ENCODE measurements at regions not wholly inside any gene's neighbourhood (a gene's known extent, or its start where the extent isn't known, plus 50 kb on each side); places are given as distances from the start of the nearest gene placed in this dataset.

GRCh38 chr10:3391657-3392056 lies 219.1 kb upstream of the PITRM1 start:
- TF ChIP-seq CTCF (IDR thresholded peaks at IDR 0.05) (no peak), ZFX (IDR thresholded peaks at IDR 0.05; ENCODE audit: borderline replicate concordance) (no peak)

Data from 22Rv1 (cell line).